GM12891 (cell line): ENCODE measurements at regions not wholly inside any gene's neighbourhood (a gene's known extent, or its start where the extent isn't known, plus 50 kb on each side); places are given as distances from the start of the nearest gene placed in this dataset.

Experiments used
- PAX5 ChIP-seq: IDR thresholded peaks from 2 replicates; pipeline ENCODE4 v1.6.1; 2011; ENCODE audit warnings: low read length, moderate library complexity, mild to moderate bottlenecking; ENCODE audit not compliant: insufficient read depth, severe bottlenecking
- POLR2A ChIP-seq: IDR thresholded peaks from 2 replicates; pipeline ENCODE4 v1.6.1; 2011; ENCODE audit warnings: low read depth, low read length, control low read depth
- POLR2AphosphoS5 ChIP-seq: IDR thresholded peaks from 2 replicates; pipeline ENCODE4 v1.6.1; 2011; ENCODE audit warnings: low read depth, low read length, control low read depth
- POU2F2 ChIP-seq: IDR thresholded peaks from 2 replicates; pipeline ENCODE4 v1.6.1; 2011; ENCODE audit warnings: low read depth, mild to moderate bottlenecking, control low read depth, low read length, moderate library complexity
- SPI1 ChIP-seq: IDR thresholded peaks from 2 replicates; pipeline ENCODE4 v1.6.1; 2011; ENCODE audit warnings: low read depth, low read length, control low read depth
- TAF1 ChIP-seq: IDR thresholded peaks from 2 replicates; pipeline ENCODE4 v1.6.1; 2011; ENCODE audit warnings: low read depth, low read length, control low read depth

DNA sequence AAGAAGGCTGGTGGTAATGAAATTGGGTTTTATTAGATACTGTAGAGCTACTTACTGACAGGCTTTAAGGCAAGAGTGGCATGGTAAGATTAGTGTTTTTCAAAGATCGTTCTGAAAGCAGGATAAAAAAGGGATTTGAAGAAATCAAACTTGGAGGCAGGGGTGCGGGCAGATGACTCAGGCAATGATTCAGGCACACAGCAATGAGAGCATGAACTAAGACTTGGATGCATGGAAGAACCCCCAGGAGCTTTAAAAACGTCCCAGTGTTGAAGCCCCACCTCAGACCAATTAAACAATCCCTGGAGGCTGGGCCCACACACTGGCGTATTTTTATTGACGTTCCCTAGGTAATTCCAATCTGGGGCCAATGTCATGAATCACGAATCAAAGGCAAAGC is 102.5 kb downstream of the SREK1 start:
- no peak for TF ChIP-seq POLR2AphosphoS5
- no peak for TF ChIP-seq SPI1
- TF ChIP-seq POLR2A, result no peak
- TF ChIP-seq TAF1, result no peak
- no peak for TF ChIP-seq PAX5
- TF ChIP-seq POU2F2, result no peak
